Ishikawa (cell line): ENCODE measurements at regions not wholly inside any gene's neighbourhood (a gene's known extent, or its start where the extent isn't known, plus 50 kb on each side); places are given as distances from the start of the nearest gene placed in this dataset.

Source experiments
- CEBPB ChIP-seq: IDR thresholded peaks from 2 replicates; pipeline ENCODE4 v1.6.1; 2012
- TEAD4 ChIP-seq: IDR thresholded peaks from 2 replicates; pipeline ENCODE4 v1.6.1; 2012

DNA sequence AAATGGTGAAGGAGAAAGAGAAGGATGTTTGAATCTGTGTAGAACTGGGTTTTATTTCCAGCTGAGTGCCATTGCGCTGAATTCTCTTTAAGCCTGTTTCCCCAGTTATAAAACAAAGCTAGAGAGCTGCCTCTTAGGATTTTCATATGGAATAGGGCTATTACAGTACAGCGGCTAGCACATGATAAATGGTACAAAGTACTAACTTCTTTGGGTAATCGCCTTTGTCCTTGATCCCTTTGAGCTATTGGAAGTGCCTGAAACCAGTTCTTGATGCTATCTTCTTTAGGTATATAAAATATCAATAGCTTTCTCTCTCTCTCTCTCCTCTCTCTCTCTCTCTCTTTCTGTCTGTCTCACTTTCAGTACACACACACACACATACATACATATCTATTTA lies 71.3 kb downstream of the SOX11 start:
- TF ChIP-seq TEAD4 (no peak), CEBPB (no peak)
